HG03439 (cell line): ENCODE measurements at regions not wholly inside any gene's neighbourhood (a gene's known extent, or its start where the extent isn't known, plus 50 kb on each side); places are given as distances from the start of the nearest gene placed in this dataset.
"Not testable (repeated sequence)": the region's sequence is repeated elsewhere in the genome, so short reads cannot be mapped to it uniquely, and the experiment has no call there.

Source experiments
- ATAC-seq: cut with Tn5 transposase; IDR thresholded peaks from one replicate; pipeline ENCODE4 v1.9.1; 2021; ENCODE audit warnings: mild to moderate bottlenecking, moderate library complexity; ENCODE audit not compliant: unreplicated experiment

GRCh38 chr6:82573254-82573972 lies 209.8 kb downstream of the TPBG start:
- ATAC-seq: no peak

GRCh38 chr6:82576284-82576683 lies 212.7 kb downstream of the TPBG start:
- no peak for ATAC-seq

GRCh38 chr6:82584194-82584695 lies 220.6 kb downstream of the TPBG start:
- no peak for ATAC-seq

- ATAC-seq: no peak
Observed at GRCh38 chr6:82584856-82585255, 221.2 kb downstream of the TPBG start.

- ATAC-seq: no peak
Observed at GRCh38 chr6:82588020-82588419, 224.4 kb downstream of the TPBG start.

GRCh38 chr6:82588859-82589412 lies 225.3 kb downstream of the TPBG start:
- ATAC-seq: no peak

- no peak for ATAC-seq
Observed at GRCh38 chr6:82589509-82590206, 226.0 kb downstream of the TPBG start.

GRCh38 chr6:82597201-82597600 lies 233.6 kb downstream of the TPBG start:
- no peak for ATAC-seq

GRCh38 chr6:82602776-82603175 lies 239.2 kb downstream of the TPBG start:
- ATAC-seq: no peak

- ATAC-seq: no peak
Observed at GRCh38 chr6:82603871-82604270, 240.3 kb downstream of the TPBG start.

GRCh38 chr6:82607998-82608725 lies 244.5 kb downstream of the TPBG start:
- no peak for ATAC-seq

- ATAC-seq: no peak
Observed at GRCh38 chr6:82608781-82609180, 245.2 kb downstream of the TPBG start.

GRCh38 chr6:82611751-82612150 lies 248.1 kb downstream of the TPBG start:
- ATAC-seq: no peak

GRCh38 chr6:82612475-82613039 lies 248.9 kb downstream of the TPBG start:
- ATAC-seq: no peak

GRCh38 chr6:82614518-82614917 lies 250.9 kb downstream of the TPBG start:
- ATAC-seq: no peak

GRCh38 chr6:82616386-82617028 lies 252.9 kb downstream of the TPBG start:
- ATAC-seq: no peak

- no peak for ATAC-seq
Observed at GRCh38 chr6:82617648-82618047, 254.0 kb downstream of the TPBG start.

GRCh38 chr6:82619573-82619972 lies 256.0 kb downstream of the TPBG start:
- no peak for ATAC-seq

GRCh38 chr6:82622461-82622860 lies 258.8 kb downstream of the TPBG start:
- ATAC-seq: no peak

GRCh38 chr6:82624251-82624650 lies 260.6 kb downstream of the TPBG start:
- ATAC-seq: no peak

GRCh38 chr6:82626946-82627345 lies 263.3 kb downstream of the TPBG start:
- ATAC-seq: not testable (repeated sequence)
